Mucosa of descending colon (tissue), 3 donors: ENCODE measurements at regions not wholly inside any gene's neighbourhood (a gene's known extent, or its start where the extent isn't known, plus 50 kb on each side); places are given as distances from the start of the nearest gene placed in this dataset.

Experiments
- ATAC-seq: fragments of 200-7000 bp; cut with Tn5 transposase; one replicate; pipeline ENCODE4 v1.9.1; 2020; ENCODE audit warnings: mild to moderate bottlenecking, moderate library complexity
- DNase-seq, 3 donors: peaks; one replicate each; pipeline ENCODE4 v3.0.0-alpha.2; 2020
- H3K36me3 ChIP-seq: fragments of 200-600 bp; one replicate; pipeline ENCODE4 v1.8.0; 2021; ENCODE audit warnings: low read depth, mild to moderate bottlenecking
- H3K4me1 ChIP-seq: fragments of 200-600 bp; one replicate; pipeline ENCODE4 v1.8.0; 2021; ENCODE audit warnings: low read depth, mild to moderate bottlenecking
- H3K4me3 ChIP-seq: fragments of 200-600 bp; one replicate; pipeline ENCODE4 v1.8.0; 2021; ENCODE audit warnings: mild to moderate bottlenecking
- H3K9me3 ChIP-seq: fragments of 200-600 bp; one replicate; pipeline ENCODE4 v1.8.0; 2021; ENCODE audit warnings: mild to moderate bottlenecking
- CTCF ChIP-seq: fragments of 200-600 bp; IDR thresholded peaks from one replicate; pipeline ENCODE4 v1.8.0; 2022; ENCODE audit warnings: antibody characterized with exemption, mild to moderate bottlenecking
- intact Hi-C, 2 donors: fragments of 100-400 bp; cut with DNase I in 1 of 2; cut with micrococcal nuclease in 1 of 2; formaldehyde crosslinking; loops; one replicate each; pipeline versions ENCODE4 v1.11.0 to v1.11.1; 2022; cut with DNase I, micrococcal nuclease
- donor health status: DM: no; HTN: no; CAD: no; lungs with moderate emphysema.
- donor health status: DM: no; HTN: no; CAD: no.
- donor health status: DM: no; HTN: yes; CAD: no.

DNA sequence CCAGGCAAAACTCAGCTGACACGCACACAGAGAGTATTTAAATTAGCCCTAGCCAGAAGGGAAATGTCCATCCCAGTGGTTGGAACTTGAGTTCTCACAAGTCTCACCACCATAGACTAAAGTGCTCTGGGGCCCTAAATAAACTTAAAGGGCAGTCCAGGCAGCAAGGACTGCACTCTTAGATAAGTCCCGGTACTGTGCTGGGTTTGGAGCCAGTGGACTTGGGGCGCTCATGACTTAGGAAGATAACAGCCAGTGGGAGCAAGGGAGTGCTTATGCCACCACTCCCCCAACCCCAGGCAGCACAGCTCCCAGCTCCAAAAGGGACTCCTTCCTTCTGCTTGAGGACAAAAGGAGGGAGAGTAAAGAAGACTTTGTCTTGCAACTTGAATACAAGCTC lies 319.5 kb upstream of the GPR149 start:
- ATAC-seq (no peak), DNase-seq (no peak)
- Histone ChIP-seq H3K9me3 (no peaks in the 10 kb centered on the region), H3K4me1 (no peaks in the 10 kb centered on the region), H3K4me3 (no peak overlapping the region), H3K36me3 (no peaks in the 10 kb centered on the region)
- TF ChIP-seq CTCF, result no peak
- intact Hi-C loops, result no loop called here

DNA sequence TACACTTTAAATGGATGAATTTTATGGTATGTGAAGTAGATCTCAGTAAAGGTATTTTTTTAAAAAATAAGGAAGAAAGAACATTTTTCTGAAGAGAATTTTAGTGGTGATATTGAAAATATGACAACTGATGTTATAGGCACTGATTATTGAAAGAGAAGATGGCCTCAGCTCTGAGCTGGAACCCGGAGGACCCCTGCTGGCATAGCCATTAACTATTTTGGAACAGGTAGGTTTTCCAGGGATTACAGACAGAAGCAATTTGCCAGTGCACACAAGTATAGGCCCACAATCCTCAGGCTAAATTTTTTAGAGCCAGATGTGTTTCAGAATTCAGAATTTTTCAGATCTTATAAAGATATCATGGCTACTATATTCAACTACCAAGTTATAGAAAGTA lies 315.9 kb upstream of the GPR149 start:
- Histone ChIP-seq H3K9me3 (no peaks in the 10 kb centered on the region), H3K4me3 (no peak overlapping the region), H3K36me3 (no peaks in the 10 kb centered on the region), H3K4me1 (no peaks in the 10 kb centered on the region)
- ATAC-seq (no peak), DNase-seq (peak in 1 of 3 donors; percentile 4)
- TF ChIP-seq CTCF, result no peak
- intact Hi-C loops, result no loop called here

GRCh38 chr3:154745122-154745521 lies 315.1 kb upstream of the GPR149 start:
- no peaks in the 10 kb centered on the region for H3K4me1 ChIP-seq
- DNase-seq (no peak), ATAC-seq (no peak)
- TF ChIP-seq CTCF, result no peak
- no peaks in the 10 kb centered on the region for H3K9me3 ChIP-seq
- no peaks in the 10 kb centered on the region for H3K36me3 ChIP-seq
- intact Hi-C loops, result no loop called here
- no peak overlapping the region for H3K4me3 ChIP-seq

GRCh38 chr3:154743418-154743817 lies 313.4 kb upstream of the GPR149 start:
- Histone ChIP-seq H3K36me3 (no peaks in the 10 kb centered on the region), H3K9me3 (no peaks in the 10 kb centered on the region), H3K4me1 (no peaks in the 10 kb centered on the region), H3K4me3 (no peak overlapping the region)
- ATAC-seq (no peak), DNase-seq (no peak)
- intact Hi-C loops, result no loop called here
- TF ChIP-seq CTCF, result no peak

DNA sequence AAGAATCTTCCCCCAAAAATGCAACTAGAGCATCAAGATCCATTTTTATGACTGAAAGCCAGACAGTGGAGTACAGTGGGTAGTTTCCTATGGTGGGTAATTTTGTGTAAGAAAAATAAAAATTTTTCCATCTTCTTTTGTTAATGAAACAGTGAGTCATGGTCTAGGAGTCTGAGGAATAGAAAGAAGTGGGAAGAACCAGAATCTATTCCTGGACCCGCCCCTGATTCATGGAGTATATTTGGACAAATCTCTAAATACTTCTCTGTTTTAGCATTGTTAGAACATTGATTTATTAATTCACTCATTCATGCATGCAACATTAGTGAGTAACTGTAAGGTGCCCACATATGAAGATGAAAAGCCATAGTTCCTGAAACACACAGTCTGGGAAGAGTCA lies 304.5 kb upstream of the GPR149 start:
- H3K4me3 ChIP-seq, result no peak overlapping the region

More for the DNA sequence above, 304.5 kb upstream of the GPR149 start:
- intact Hi-C loops, result no loop called here
- TF ChIP-seq CTCF, result no peak
- no peak for ATAC-seq
- H3K4me1 ChIP-seq, result no peaks in the 10 kb centered on the region
- no peaks in the 10 kb centered on the region for H3K36me3 ChIP-seq
- H3K9me3 ChIP-seq, result no peaks in the 10 kb centered on the region
- no peak for DNase-seq
